Peyer's patch (tissue), 4 donors: ENCODE measurements at regions not wholly inside any gene's neighbourhood (a gene's known extent, or its start where the extent isn't known, plus 50 kb on each side); places are given as distances from the start of the nearest gene placed in this dataset.

Experiments used
- DNase-seq, 3 donors: peaks; one replicate each; pipeline ENCODE4 v3.0.0-alpha.2; 2017 to 2019
- H3K27ac ChIP-seq, 4 donors: fragments of 200-600 bp; sonication (generic); one replicate each; pipeline ENCODE4 v1.5.1; 2016 to 2019
- H3K27me3 ChIP-seq, 2 donors: fragments of 200-600 bp; sonication (generic); one replicate each; pipeline ENCODE4 v1.5.1; 2019
- H3K36me3 ChIP-seq, 3 donors: fragments of 200-600 bp; sonication (generic); one replicate each; pipeline ENCODE4 v1.5.1; 2016 to 2019
- H3K4me1 ChIP-seq, 4 donors: fragments of 200-600 bp; sonication (generic); one replicate each; pipeline ENCODE4 v1.5.1; 2016 to 2019
- H3K4me3 ChIP-seq, 4 donors: fragments of 200-600 bp; sonication (generic); 1 replicate in 3 of 4; 2 replicates in 1 of 4; pipeline ENCODE4 v1.5.1; 2016 to 2019; ENCODE audit warnings: mild to moderate bottlenecking in 1 of 4
- H3K9me3 ChIP-seq, 4 donors: fragments of 200-600 bp; sonication (generic); one replicate each; pipeline ENCODE4 v1.5.1; 2016 to 2019; ENCODE audit warnings: mild to moderate bottlenecking in 1 of 4
- POLR2A ChIP-seq, 2 donors: fragments of 450-650 bp; IDR thresholded peaks; one replicate each; pipeline ENCODE4 v1.5.1; 2017; ENCODE audit warnings: antibody characterized with exemption in 2 of 2, mild to moderate bottlenecking in 2 of 2, moderate library complexity in 2 of 2
- TF ChIP-seq, protein P1 (sequence below), 6 experiments: fragments of 450-650 bp in 4 of 6; fragments of 200-600 bp in 2 of 6; sonication (generic) in 1 of 6; IDR thresholded peaks; one replicate each; pipeline ENCODE4 v1.5.1; 2017 to 2019; ENCODE audit warnings: antibody characterized with exemption in 6 of 6, mild to moderate bottlenecking in 3 of 6, moderate library complexity in 1 of 6

DNA sequence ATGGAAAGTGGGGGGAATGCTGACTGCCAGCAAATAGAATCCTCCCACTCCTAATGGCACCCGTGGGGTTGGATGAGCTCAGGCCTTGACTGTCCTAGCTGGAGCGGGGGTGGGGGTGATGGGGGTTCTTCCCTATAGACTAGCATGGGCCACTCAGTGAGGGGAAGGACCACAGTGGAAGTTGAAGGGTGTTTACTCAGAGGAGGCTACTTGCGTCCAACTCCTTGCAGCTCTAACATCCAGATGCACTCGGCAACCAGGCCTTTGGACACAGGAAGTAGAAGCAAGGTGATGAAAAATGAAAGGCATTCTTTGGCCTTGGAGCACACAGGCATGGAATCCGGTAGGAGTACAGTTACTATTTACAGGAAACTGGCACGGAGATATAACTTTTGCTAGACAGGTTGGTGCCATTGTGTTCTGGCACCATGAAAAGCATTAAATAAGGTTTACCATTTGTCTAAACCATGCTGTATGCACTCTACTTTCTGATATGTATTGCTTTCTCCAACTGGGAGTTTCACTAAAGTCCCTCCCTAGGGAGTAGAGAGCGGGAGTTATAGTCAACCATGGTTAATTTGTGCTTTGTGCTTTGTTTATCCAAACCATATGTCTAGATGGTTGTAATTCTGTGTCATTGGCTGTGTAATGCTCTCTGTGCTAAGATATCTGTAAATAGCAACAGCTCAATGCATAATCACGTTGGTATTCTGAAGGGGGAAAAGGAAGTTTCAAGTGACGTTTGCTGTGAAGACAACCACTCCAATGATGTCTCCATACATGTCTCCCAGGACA is 125.3 kb downstream of the TSHZ3 start:
- DNase-seq: no peak
- Histone ChIP-seq H3K27ac (no peak overlapping the region), H3K27me3 (no peaks in the 10 kb centered on the region)

DNA sequence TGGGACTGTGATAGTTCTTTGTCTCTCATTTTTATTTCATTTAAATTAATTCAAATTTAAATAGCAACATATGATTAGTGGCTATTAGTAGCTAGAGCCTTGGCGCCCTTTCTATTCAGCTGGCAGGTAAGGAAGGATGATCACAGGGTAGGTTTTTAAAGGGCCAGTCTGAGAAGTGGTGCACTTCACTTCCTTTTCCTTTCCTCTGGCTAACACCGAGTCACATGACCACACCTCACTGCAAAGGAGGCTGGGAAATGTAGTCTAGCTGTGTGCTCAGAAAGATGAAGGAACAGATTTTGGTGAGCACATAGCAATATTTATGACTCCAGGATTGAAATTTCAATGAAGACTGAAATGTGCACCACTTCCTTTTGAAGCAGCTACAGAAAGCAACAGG is 128.7 kb downstream of the TSHZ3 start:
- no peaks in the 10 kb centered on the region for H3K36me3 ChIP-seq
- peak in 1 of 3 donors; percentile 47 for DNase-seq
- no peaks in the 10 kb centered on the region for H3K4me1 ChIP-seq

More for the DNA sequence above, 125.3 kb downstream of the TSHZ3 start:
- no peaks in the 10 kb centered on the region for H3K4me1 ChIP-seq
- no peaks in the 10 kb centered on the region for H3K9me3 ChIP-seq
- H3K36me3 ChIP-seq: no peaks in the 10 kb centered on the region
- no peak overlapping the region for H3K4me3 ChIP-seq
- TF ChIP-seq, protein P1, sequence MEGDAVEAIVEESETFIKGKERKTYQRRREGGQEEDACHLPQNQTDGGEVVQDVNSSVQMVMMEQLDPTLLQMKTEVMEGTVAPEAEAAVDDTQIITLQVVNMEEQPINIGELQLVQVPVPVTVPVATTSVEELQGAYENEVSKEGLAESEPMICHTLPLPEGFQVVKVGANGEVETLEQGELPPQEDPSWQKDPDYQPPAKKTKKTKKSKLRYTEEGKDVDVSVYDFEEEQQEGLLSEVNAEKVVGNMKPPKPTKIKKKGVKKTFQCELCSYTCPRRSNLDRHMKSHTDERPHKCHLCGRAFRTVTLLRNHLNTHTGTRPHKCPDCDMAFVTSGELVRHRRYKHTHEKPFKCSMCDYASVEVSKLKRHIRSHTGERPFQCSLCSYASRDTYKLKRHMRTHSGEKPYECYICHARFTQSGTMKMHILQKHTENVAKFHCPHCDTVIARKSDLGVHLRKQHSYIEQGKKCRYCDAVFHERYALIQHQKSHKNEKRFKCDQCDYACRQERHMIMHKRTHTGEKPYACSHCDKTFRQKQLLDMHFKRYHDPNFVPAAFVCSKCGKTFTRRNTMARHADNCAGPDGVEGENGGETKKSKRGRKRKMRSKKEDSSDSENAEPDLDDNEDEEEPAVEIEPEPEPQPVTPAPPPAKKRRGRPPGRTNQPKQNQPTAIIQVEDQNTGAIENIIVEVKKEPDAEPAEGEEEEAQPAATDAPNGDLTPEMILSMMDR (IDR thresholded peaks at IDR 0.05): no peak
- TF ChIP-seq POLR2A (IDR thresholded peaks at IDR 0.05): no peak

DNA sequence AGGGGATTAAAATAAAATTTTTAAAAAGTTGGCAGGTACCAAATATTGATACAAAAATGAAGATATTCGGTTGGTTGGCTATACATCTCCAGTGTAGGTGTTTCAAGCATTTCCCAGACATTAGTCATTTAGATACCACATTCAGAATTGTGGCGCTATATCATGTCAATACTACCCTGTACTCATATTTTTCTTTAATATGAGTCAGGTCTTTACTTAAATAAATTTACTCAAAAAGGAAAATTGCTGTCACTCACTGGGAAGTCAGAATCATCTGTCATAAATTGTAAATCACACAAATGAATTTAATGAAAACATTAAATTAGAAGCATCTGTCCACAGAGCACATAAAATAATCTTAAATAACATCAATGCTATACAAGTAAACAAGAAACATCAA is 134.2 kb downstream of the TSHZ3 start:
- Histone ChIP-seq H3K4me1 (no peaks in the 10 kb centered on the region), H3K9me3 (no peaks in the 10 kb centered on the region), H3K27me3 (no peaks in the 10 kb centered on the region), H3K4me3 (no peak overlapping the region), H3K27ac (no peak overlapping the region), H3K36me3 (no peaks in the 10 kb centered on the region)
- DNase-seq: no peak
- TF ChIP-seq, protein P1 (IDR thresholded peaks at IDR 0.05): no peak
- no peak for TF ChIP-seq POLR2A (IDR thresholded peaks at IDR 0.05)

More for the DNA sequence above, 128.7 kb downstream of the TSHZ3 start:
- Histone ChIP-seq H3K27ac (no peak overlapping the region), H3K27me3 (no peaks in the 10 kb centered on the region), H3K4me3 (no peak overlapping the region), H3K9me3 (no peaks in the 10 kb centered on the region)
- TF ChIP-seq, protein P1 (IDR thresholded peaks at IDR 0.05): no peak
- no peak for TF ChIP-seq POLR2A (IDR thresholded peaks at IDR 0.05)

DNA sequence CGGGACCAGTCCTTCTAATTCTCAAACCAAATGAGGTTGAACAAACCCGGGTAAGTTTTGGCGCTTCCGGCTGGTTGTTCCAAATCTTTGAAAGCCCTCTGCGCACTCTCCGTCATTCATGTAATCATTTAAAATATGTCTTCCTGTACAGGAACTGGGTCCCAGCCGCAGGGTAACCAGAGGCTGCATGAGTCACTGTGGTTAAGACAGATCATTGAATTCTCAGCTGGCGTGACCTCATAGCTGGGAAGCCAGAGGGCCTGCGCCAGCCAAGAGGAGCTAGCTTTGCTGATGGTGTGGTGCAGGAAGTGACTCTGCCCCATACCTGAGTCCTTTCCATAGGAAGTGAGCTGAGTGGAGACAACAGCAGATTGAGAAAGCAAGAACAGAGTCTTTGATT is 135.2 kb downstream of the TSHZ3 start:
- no peak overlapping the region for H3K4me3 ChIP-seq
- TF ChIP-seq, protein P1 (IDR thresholded peaks at IDR 0.05): no peak
- H3K27me3 ChIP-seq: no peaks in the 10 kb centered on the region
- H3K27ac ChIP-seq: peak overlapping the region in 3 of 4 donors; percentile 31 to 52 (median 36)
- no peaks in the 10 kb centered on the region for H3K36me3 ChIP-seq
- no peaks in the 10 kb centered on the region for H3K4me1 ChIP-seq
- no peaks in the 10 kb centered on the region for H3K9me3 ChIP-seq
- DNase-seq: peak; percentile 51 to 91 (median 73)

DNA sequence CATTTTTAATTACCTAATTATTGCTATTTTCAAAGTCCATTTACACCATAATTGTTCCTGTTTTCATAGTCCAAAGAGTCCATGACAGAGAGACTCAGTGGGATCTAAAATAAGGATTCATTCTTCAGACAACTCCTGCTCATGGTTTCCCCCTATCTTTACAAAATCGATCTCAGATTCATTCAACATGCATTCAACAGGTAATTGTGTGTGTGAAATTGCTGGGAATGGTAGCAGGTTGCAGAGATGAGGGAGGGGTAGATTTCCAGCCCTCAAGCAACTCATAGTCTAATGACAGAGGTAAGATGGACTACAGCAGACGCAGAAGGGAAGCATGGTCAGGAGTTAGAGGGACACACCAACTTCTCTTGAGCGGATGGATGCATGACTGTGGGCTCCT is 138.1 kb downstream of the TSHZ3 start:
- Histone ChIP-seq H3K9me3 (no peaks in the 10 kb centered on the region), H3K27ac (no peak overlapping the region), H3K4me3 (no peak overlapping the region), H3K36me3 (no peaks in the 10 kb centered on the region), H3K27me3 (no peaks in the 10 kb centered on the region), H3K4me1 (no peaks in the 10 kb centered on the region)
- no peak for DNase-seq
- TF ChIP-seq POLR2A (IDR thresholded peaks at IDR 0.05): no peak
- TF ChIP-seq, protein P1 (IDR thresholded peaks at IDR 0.05): no peak
